Lung (tissue), 11 donors: ENCODE measurements at regions not wholly inside any gene's neighbourhood (a gene's known extent, or its start where the extent isn't known, plus 50 kb on each side); places are given as distances from the start of the nearest gene placed in this dataset.

ENCODE experiments used
- ATAC-seq: fragments of 200-7000 bp; cut with Tn5 transposase; one replicate; pipeline ENCODE4 v1.9.1; 2020; ENCODE audit warnings: moderate number of reproducible peaks; ENCODE audit not compliant: insufficient read depth, low FRiP score
- DNase-seq, 3 donors: peaks; one replicate each; pipeline ENCODE4 v3.0.0-alpha.2; 2013 to 2017
- H3K27ac ChIP-seq, 2 donors: one replicate each; pipeline ENCODE4 v1.5.1; 2013; ENCODE audit warnings: mild to moderate bottlenecking in 2 of 2, moderate library complexity in 2 of 2, control low read depth in 1 of 2, inconsistent platforms in 1 of 2, low read depth in 1 of 2, low read length in 1 of 2
- H3K27me3 ChIP-seq, 3 donors: one replicate each; pipeline ENCODE4 v1.5.1; 2013; ENCODE audit warnings: low read length in 2 of 3; ENCODE audit not compliant: control insufficient read depth in 3 of 3, insufficient read depth in 3 of 3
- H3K36me3 ChIP-seq, 4 donors: one replicate each; pipeline ENCODE4 v1.5.1; 2013; ENCODE audit warnings: low read length in 4 of 4, mild to moderate bottlenecking in 1 of 4, moderate library complexity in 1 of 4; ENCODE audit not compliant: control insufficient read depth in 4 of 4, insufficient read depth in 4 of 4
- H3K4me1 ChIP-seq, 5 donors: one replicate each; pipeline ENCODE4 v1.5.1; 2013; ENCODE audit warnings: low read length in 5 of 5, mild to moderate bottlenecking in 2 of 5, moderate library complexity in 1 of 5; ENCODE audit not compliant: control insufficient read depth in 5 of 5, insufficient read depth in 5 of 5
- H3K4me3 ChIP-seq: one replicate; pipeline ENCODE4 v1.5.1; 2013; ENCODE audit warnings: mild to moderate bottlenecking, control low read depth, moderate library complexity
- H3K9ac ChIP-seq, 2 donors: one replicate each; pipeline ENCODE4 v1.5.1; 2013; ENCODE audit warnings: low read length in 2 of 2, control low read depth in 1 of 2; ENCODE audit not compliant: insufficient read depth in 1 of 2
- H3K9me3 ChIP-seq, 4 donors: one replicate each; pipeline ENCODE4 v1.5.1; 2013; ENCODE audit warnings: low read length in 3 of 4, mild to moderate bottlenecking in 1 of 4, moderate library complexity in 1 of 4; ENCODE audit not compliant: control insufficient read depth in 4 of 4, insufficient read depth in 3 of 4
- CTCF ChIP-seq: IDR thresholded peaks from 2 replicates; pipeline ENCODE4 v1.5.1; 2012; ENCODE audit warnings: mild to moderate bottlenecking; ENCODE audit errors: control extremely low read depth, extremely low read depth
- WGBS, 2 donors: extraction: QIAGEN DNeasy Blood & Tissue Kit; methylation state at CpG; one replicate each; pipeline ENCODE4 v1.1.7; 2013; 5-methylcytosine and 5-hydroxymethylcytosine counted together
- donor health status: control.
- donor health status: control.
- donor health status: Bipolar disorder and iron deficiency.
- donor health status: healthy.
- donor health status: DM: yes; HTN: yes; CAD: no.

- no peak for DNase-seq
- WGBS, 2 donors: 90 to 95% methylated on average over 2 of the region's 2 CpGs
- TF ChIP-seq CTCF: no peak
- Histone ChIP-seq H3K27ac (no peak overlapping the region), H3K9me3 (peaks cover 0 to 11% (median 2%) of the 10 kb centered on the region in 4 donors), H3K9ac (no peak overlapping the region), H3K36me3 (no peaks in the 10 kb centered on the region), H3K4me3 (no peak overlapping the region), H3K27me3 (no peaks in the 10 kb centered on the region), H3K4me1 (no peaks in the 10 kb centered on the region)
- no peak for ATAC-seq
Measured at GRCh38 chr18:4801151-4801550, 346.0 kb upstream of the DLGAP1 start.

- 60 to 62% methylated on average over 3 of the region's 3 CpGs for WGBS, 2 donors
- H3K9me3 ChIP-seq: peaks cover 0 to 3% (median 1%) of the 10 kb centered on the region in 4 donors
- DNase-seq: no peak
- no peak overlapping the region for H3K9ac ChIP-seq
- no peaks in the 10 kb centered on the region for H3K27me3 ChIP-seq
- no peak for TF ChIP-seq CTCF
- H3K27ac ChIP-seq: no peak overlapping the region
- no peak for ATAC-seq
- no peak overlapping the region for H3K4me3 ChIP-seq
- no peaks in the 10 kb centered on the region for H3K4me1 ChIP-seq
- no peaks in the 10 kb centered on the region for H3K36me3 ChIP-seq
Measured at GRCh38 chr18:4797002-4797685, 342.0 kb upstream of the DLGAP1 start.

GRCh38 chr18:4789506-4789905, 334.4 kb upstream of the DLGAP1 start:
- no peaks in the 10 kb centered on the region for H3K36me3 ChIP-seq
- H3K27me3 ChIP-seq: no peaks in the 10 kb centered on the region
- H3K4me3 ChIP-seq: no peak overlapping the region
- peaks cover 0 to 12% (median 2%) of the 10 kb centered on the region in 4 donors for H3K9me3 ChIP-seq
- ATAC-seq (no peak), DNase-seq (no peak)
- TF ChIP-seq CTCF: no peak
- H3K27ac ChIP-seq: no peak overlapping the region
- no peak overlapping the region for H3K9ac ChIP-seq
- 94 to 96% methylated on average over 1 of the region's 1 CpG for WGBS, 2 donors
- no peaks in the 10 kb centered on the region for H3K4me1 ChIP-seq

DNA sequence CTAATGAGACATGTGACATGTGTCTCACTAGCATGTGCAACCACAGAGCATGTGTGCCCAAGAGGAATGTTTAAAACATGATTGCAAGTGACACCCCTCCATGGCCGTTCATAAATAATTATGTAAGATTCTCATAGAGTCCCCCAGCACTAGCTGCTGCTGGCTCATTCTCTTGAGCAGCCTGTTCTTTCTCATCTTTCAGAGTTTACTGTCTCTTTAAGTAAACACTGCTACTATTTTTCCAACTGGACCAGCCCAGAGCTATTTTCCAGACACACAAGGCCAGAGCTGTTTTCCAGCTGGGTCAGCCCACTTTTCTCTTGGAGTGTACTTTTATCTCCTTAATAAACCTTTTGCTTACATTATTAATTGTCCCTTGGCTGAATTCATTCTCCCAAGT, 326.8 kb upstream of the DLGAP1 start:
- DNase-seq: no peak
- ATAC-seq: no peak
- Histone ChIP-seq H3K4me1 (no peaks in the 10 kb centered on the region), H3K4me3 (no peak overlapping the region), H3K27me3 (no peaks in the 10 kb centered on the region), H3K9ac (no peak overlapping the region), H3K36me3 (no peaks in the 10 kb centered on the region), H3K27ac (no peak overlapping the region), H3K9me3 (peaks cover 0 to 10% (median 6%) of the 10 kb centered on the region in 4 donors)
- TF ChIP-seq CTCF: no peak
- WGBS, 2 donors: 84 to 91% methylated on average over 1 of the region's 1 CpG
